IMR-90 (cell line): ENCODE measurements at regions not wholly inside any gene's neighbourhood (a gene's known extent, or its start where the extent isn't known, plus 50 kb on each side); places are given as distances from the start of the nearest gene placed in this dataset.

ENCODE experiments used
- ATAC-seq: fragments of 200-7000 bp; cut with Tn5 transposase; 2 replicates; pipeline ENCODE4 v1.9.1; 2020; ENCODE audit warnings: low read depth, mild to moderate bottlenecking, moderate library complexity
- BruUV-seq: library from RNA; stranded (reverse); fragments of 400-500 nt; replicated peaks from 2 replicates; lab custom pipeline; 2021; lab: Mats Ljungman, UMichigan
- CTCF ChIA-PET: fragments of 300-600 bp; formaldehyde crosslinking; extraction: SDS; loops from one replicate; lab custom pipeline; 2021; ENCODE audit warnings: antibody characterized with exemption; lab: Yijun Ruan, JAX
- POLR2A ChIA-PET: fragments of 300-600 bp; sonication (Branson Sonifier 250); formaldehyde crosslinking; loops from one replicate; lab custom pipeline; 2022; ENCODE audit warnings: antibody characterized with exemption; ENCODE audit not compliant: unreplicated experiment; lab: Charles Lee
- DNase-seq: peaks from one replicate; pipeline ENCODE4 v3.0.0; 2013
- H2AFZ ChIP-seq: replicated peaks from 2 replicates; pipeline ENCODE3; 2013; ENCODE audit warnings: low read length, mild to moderate bottlenecking; ENCODE audit not compliant: poor library complexity
- H2AK5ac ChIP-seq: 2 replicates; pipeline ENCODE4 v1.6.1; 2013; ENCODE audit warnings: low read depth, low read length, inconsistent platforms
- H2AK9ac ChIP-seq: replicated peaks from 2 replicates; pipeline ENCODE3; 2013; ENCODE audit warnings: mild to moderate bottlenecking, low read depth, low read length, moderate library complexity; ENCODE audit not compliant: poor library complexity
- H2BK120ac ChIP-seq: 2 replicates; pipeline ENCODE4 v1.6.1; 2013; ENCODE audit warnings: low read depth, low read length, inconsistent platforms
- H2BK15ac ChIP-seq: 3 replicates; pipeline ENCODE4 v1.6.1; 2013; ENCODE audit warnings: low read depth, low read length, inconsistent platforms
- H2BK20ac ChIP-seq: 2 replicates; pipeline ENCODE4 v1.6.1; 2013; ENCODE audit warnings: low read depth, mild to moderate bottlenecking, inconsistent platforms, low read length, moderate library complexity
- H2BK5ac ChIP-seq: 2 replicates; pipeline ENCODE4 v1.6.1; 2013; ENCODE audit warnings: mild to moderate bottlenecking, low read depth, low read length, inconsistent platforms; ENCODE audit not compliant: poor library complexity, severe bottlenecking
- H3K14ac ChIP-seq: replicated peaks from 2 replicates; pipeline ENCODE4 v1.6.1; 2013; ENCODE audit warnings: low read depth, low read length, inconsistent platforms
- H3K18ac ChIP-seq: 2 replicates; pipeline ENCODE4 v1.6.1; 2013; ENCODE audit warnings: low read depth, low read length, control low read depth
- H3K23ac ChIP-seq: 2 replicates; pipeline ENCODE4 v1.6.1; 2013; ENCODE audit warnings: low read depth, low read length, inconsistent platforms
- H3K27ac ChIP-seq: 2 replicates; pipeline ENCODE4 v1.5.1; 2013; ENCODE audit warnings: mild to moderate bottlenecking, control low read depth, low read length; ENCODE audit not compliant: insufficient read depth
- H3K27me3 ChIP-seq: 2 replicates; pipeline ENCODE4 v1.6.1; 2013; ENCODE audit warnings: low read length; ENCODE audit not compliant: control insufficient read depth, insufficient read depth
- H3K36me3 ChIP-seq: 2 replicates; pipeline ENCODE4 v1.6.1; 2013; ENCODE audit warnings: low read length, mixed read lengths; ENCODE audit not compliant: control insufficient read depth, insufficient read depth
- H3K4ac ChIP-seq: 2 replicates; pipeline ENCODE4 v1.6.1; 2013; ENCODE audit warnings: low read depth, low read length, inconsistent platforms
- H3K4me1 ChIP-seq: 2 replicates; pipeline ENCODE4 v1.6.1; 2013; ENCODE audit warnings: low read length, mixed read lengths; ENCODE audit not compliant: control insufficient read depth, insufficient read depth
- H3K4me2 ChIP-seq: 2 replicates; pipeline ENCODE4 v1.6.1; 2013; ENCODE audit warnings: low read depth, mild to moderate bottlenecking, control low read depth, low read length, moderate library complexity
- H3K4me3 ChIP-seq: 2 replicates; pipeline ENCODE4 v1.5.1; 2013; ENCODE audit warnings: low read depth, mild to moderate bottlenecking, control low read depth, low read length, moderate library complexity; ENCODE audit not compliant: insufficient read depth
- H3K56ac ChIP-seq: 2 replicates; pipeline ENCODE4 v1.6.1; 2013; ENCODE audit warnings: low read length, inconsistent platforms; ENCODE audit not compliant: insufficient read depth; ENCODE audit errors: extremely low read depth
- H3K79me1 ChIP-seq, 2 experiments: 2 replicates each; pipeline ENCODE4 v1.6.1; 2013; ENCODE audit warnings: low read length in 2 of 2, inconsistent platforms in 1 of 2, low read depth in 1 of 2
- H3K9ac ChIP-seq: 2 replicates; pipeline ENCODE4 v1.6.1; 2013; ENCODE audit warnings: low read depth, low read length, control low read depth
- H3K9me1 ChIP-seq: 2 replicates; pipeline ENCODE4 v1.6.1; 2013; ENCODE audit warnings: low read length, inconsistent platforms; ENCODE audit not compliant: insufficient read depth
- H3K9me3 ChIP-seq: 2 replicates; pipeline ENCODE4 v1.6.1; 2013; ENCODE audit warnings: low read length; ENCODE audit not compliant: control insufficient read depth, insufficient read depth
- H4K20me1 ChIP-seq: 2 replicates; pipeline ENCODE4 v1.6.1; 2013; ENCODE audit warnings: low read length, inconsistent platforms; ENCODE audit not compliant: insufficient read depth
- H4K5ac ChIP-seq: 2 replicates; pipeline ENCODE4 v1.6.1; 2013; ENCODE audit warnings: mild to moderate bottlenecking, low read depth, low read length, control low read depth
- H4K8ac ChIP-seq, 2 experiments: 2 replicates each; pipeline ENCODE4 v1.6.1; 2013; ENCODE audit warnings: low read depth in 2 of 2, low read length in 2 of 2, control low read depth in 1 of 2, inconsistent platforms in 1 of 2
- H4K91ac ChIP-seq: 2 replicates; pipeline ENCODE4 v1.6.1; 2013; ENCODE audit warnings: low read depth, low read length, inconsistent platforms; ENCODE audit not compliant: insufficient read depth
- BHLHE40 ChIP-seq: fragments of 150-350 bp; IDR thresholded peaks from 2 replicates; pipeline ENCODE4 v1.6.1; 2016; ENCODE audit warnings: mild to moderate bottlenecking, low read depth, low read length
- CTCF ChIP-seq: conservative IDR thresholded peaks from 2 replicates; pipeline ENCODE4 v1.5.1; 2012; ENCODE audit warnings: mild to moderate bottlenecking, low read depth, low read length, improper control_type of control experiment
- ELK1 ChIP-seq: fragments of 150-350 bp; IDR thresholded peaks from 2 replicates; pipeline ENCODE4 v1.6.1; 2016; ENCODE audit warnings: low read depth, mild to moderate bottlenecking, low read length, moderate library complexity, borderline replicate concordance
- FOS ChIP-seq: fragments of 150-350 bp; IDR thresholded peaks from 2 replicates; pipeline ENCODE4 v1.6.1; 2016; ENCODE audit warnings: low read depth, low read length
- MAFK ChIP-seq: IDR thresholded peaks from 2 replicates; pipeline ENCODE4 v1.6.1; 2012; ENCODE audit warnings: low read depth, low read length, improper control_type of control experiment
- MAZ ChIP-seq: IDR thresholded peaks from 2 replicates; pipeline ENCODE4 v1.6.1; 2012; ENCODE audit warnings: low read depth, mild to moderate bottlenecking, low read length, improper control_type of control experiment, moderate library complexity, borderline replicate concordance
- MXI1 ChIP-seq: IDR thresholded peaks from 2 replicates; pipeline ENCODE4 v1.6.1; 2012; ENCODE audit warnings: low read depth, mild to moderate bottlenecking, low read length, moderate library complexity, borderline replicate concordance
- NFE2L2 ChIP-seq: fragments of 150-350 bp; IDR thresholded peaks from 2 replicates; pipeline ENCODE4 v1.6.1; 2016; ENCODE audit warnings: low read depth, mild to moderate bottlenecking, low read length
- POLR2A ChIP-seq: IDR thresholded peaks from 2 replicates; pipeline ENCODE4 v1.6.1; 2012; ENCODE audit warnings: mild to moderate bottlenecking, low read depth, low read length
- RAD21 ChIP-seq: IDR thresholded peaks from 2 replicates; pipeline ENCODE4 v1.6.1; 2012; ENCODE audit warnings: low read length, improper control_type of control experiment
- RFX5 ChIP-seq: IDR thresholded peaks from 2 replicates; pipeline ENCODE4 v1.8.0; 2012; ENCODE audit warnings: low read depth, mild to moderate bottlenecking, low read length, moderate library complexity
- SMC3 ChIP-seq: fragments of 150-350 bp; IDR thresholded peaks from 2 replicates; pipeline ENCODE4 v1.6.1; 2016; ENCODE audit warnings: low read depth, mild to moderate bottlenecking, antibody characterized with exemption, low read length, moderate library complexity
- USF2 ChIP-seq: fragments of 150-350 bp; IDR thresholded peaks from 2 replicates; pipeline ENCODE4 v1.6.1; 2017; ENCODE audit warnings: mild to moderate bottlenecking, antibody characterized with exemption, low read length, low read depth
- dilution Hi-C: fragments of 300-500 bp; cut with HindIII; formaldehyde crosslinking; loops from one replicate; pipeline ENCODE4 v1.14.3; 2018; ENCODE audit warnings: low sequenced_read_pairs; ENCODE audit not compliant: unreplicated experiment
- in situ Hi-C: fragments of 300-500 bp; cut with MboI; formaldehyde crosslinking; loops from 3 replicates; pipeline ENCODE4 v1.14.3; 2019; ENCODE audit warnings: low sequenced_read_pairs, inconsistent platforms, mixed read lengths
- intact Hi-C: fragments of 100-400 bp; cut with micrococcal nuclease; formaldehyde crosslinking; loops from 2 replicates; pipeline ENCODE4 v1.10.0; 2022

- Histone ChIP-seq H2AK5ac (no peak overlapping the region), H3K18ac (no peak overlapping the region), H3K4ac (no peak overlapping the region), H3K79me1 (no peaks in the 10 kb centered on the region), H3K14ac (no peak overlapping the region), H3K9me1 (no peaks in the 10 kb centered on the region), H3K27ac (no peak overlapping the region), H3K4me1 (no peaks in the 10 kb centered on the region), H2BK20ac (no peak overlapping the region), H3K4me3 (no peak overlapping the region), H3K56ac (no peak overlapping the region), H3K23ac (no peak overlapping the region), H3K27me3 (no peaks in the 10 kb centered on the region), H4K20me1 (no peaks in the 10 kb centered on the region), H3K4me2 (no peak overlapping the region), H2AFZ (no peak overlapping the region), H2BK15ac (no peak overlapping the region), H4K8ac (no peak overlapping the region), H3K9ac (no peak overlapping the region), H2BK120ac (no peak overlapping the region), H3K36me3 (no peaks in the 10 kb centered on the region), H4K91ac (no peak overlapping the region), H4K5ac (no peak overlapping the region), H2AK9ac (no peak overlapping the region), H2BK5ac (no peak overlapping the region), H3K9me3 (no peaks in the 10 kb centered on the region; the same call in 1 of the 2 replicates)
- CTCF ChIA-PET: no interaction called here
- DNase-seq (no peak), ATAC-seq (no peak)
- dilution Hi-C loops (no loop called here), in situ Hi-C loops (no loop called here), intact Hi-C loops (no loop called here)
- BruUV-seq: no TSS peak
- TF ChIP-seq MAZ: no peak
- TF ChIP-seq SMC3: no peak
- TF ChIP-seq POLR2A: no peak
- TF ChIP-seq ELK1: no peak
- TF ChIP-seq MXI1: no peak
- no peak for TF ChIP-seq USF2
- no peak for TF ChIP-seq BHLHE40
- TF ChIP-seq CTCF: no peak
- TF ChIP-seq NFE2L2: no peak
- TF ChIP-seq FOS: no peak
- no peak for TF ChIP-seq RFX5
- TF ChIP-seq MAFK: no peak
- no peak for TF ChIP-seq RAD21
- POLR2A ChIA-PET: no interaction called here
Measured at GRCh38 chr11:39113606-39114005, 2345.8 kb downstream of the LRRC4C start.
